ENCODE measurements at regions not wholly inside any gene's neighbourhood (a gene's known extent, or its start where the extent isn't known, plus 50 kb on each side); places are given as distances from the start of the nearest gene placed in this dataset.

- DNase-seq: no peak
- Mint-ChIP-seq H3K4me1 (no peaks in the 10 kb centered on the region), H3K27me3 (no peaks in the 10 kb centered on the region), H3K27ac (no peak overlapping the region), H3K9me3 (peaks cover 3% of the 10 kb centered on the region), H3K4me3 (no peak overlapping the region), H3K36me3 (ENCODE audit: low read depth) (no peaks in the 10 kb centered on the region)
- intact Hi-C loops (cut with micrococcal nuclease): no loop called here
Measured at GRCh38 chr14:85442996-85443395, 86.9 kb upstream of the FLRT2 start.

- no peaks in the 10 kb centered on the region for H3K27me3 Mint-ChIP-seq
- intact Hi-C loops (cut with micrococcal nuclease): no loop called here
- H3K36me3 Mint-ChIP-seq (ENCODE audit: low read depth): no peaks in the 10 kb centered on the region
- no peak overlapping the region for H3K4me3 Mint-ChIP-seq
- no peaks in the 10 kb centered on the region for H3K4me1 Mint-ChIP-seq
- H3K27ac Mint-ChIP-seq: no peak overlapping the region
- no peak for DNase-seq
- peaks cover 3% of the 10 kb centered on the region for H3K9me3 Mint-ChIP-seq
Measured at GRCh38 chr14:85444635-85445034, 85.3 kb upstream of the FLRT2 start.

DNA sequence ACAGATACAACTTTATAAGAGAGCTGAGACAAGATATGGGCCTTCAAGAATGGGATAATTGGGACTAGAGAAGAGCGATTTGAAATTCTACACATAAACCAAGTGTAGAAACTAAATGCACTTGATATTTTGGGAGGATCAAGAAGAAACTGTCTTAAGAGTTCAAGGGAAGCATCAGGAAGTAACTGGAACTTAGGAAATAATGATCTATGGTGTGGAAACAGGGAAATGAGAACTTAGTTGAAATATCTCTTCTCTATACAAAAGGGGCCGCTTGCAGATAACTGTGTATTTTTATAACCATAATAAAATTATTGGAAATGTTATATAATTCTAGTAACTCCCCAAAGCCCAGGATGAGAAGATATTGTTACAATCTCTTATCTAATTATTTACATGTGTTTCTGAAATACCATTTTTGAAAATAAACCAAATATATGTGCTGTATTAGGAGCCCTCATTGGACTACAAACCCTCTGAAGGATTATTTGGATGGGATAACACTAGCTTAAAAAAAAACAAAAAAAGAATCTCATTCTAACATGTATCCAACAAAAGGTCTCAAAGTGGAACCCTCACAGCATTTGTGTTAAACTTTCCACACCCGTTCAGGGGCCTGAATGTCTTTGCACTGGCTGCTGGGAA lies 84.7 kb upstream of the FLRT2 start:
- H3K4me3 Mint-ChIP-seq: no peak overlapping the region
- intact Hi-C loops (cut with micrococcal nuclease): no loop called here

GRCh38 chr14:85447883-85448282 lies 82.1 kb upstream of the FLRT2 start:
- intact Hi-C loops (cut with micrococcal nuclease): no loop called here
- no peak for DNase-seq
- no peaks in the 10 kb centered on the region for H3K36me3 Mint-ChIP-seq (ENCODE audit: low read depth)

More for the DNA sequence above, 84.7 kb upstream of the FLRT2 start:
- no peak for DNase-seq
- no peaks in the 10 kb centered on the region for H3K27me3 Mint-ChIP-seq
- H3K36me3 Mint-ChIP-seq (ENCODE audit: low read depth): no peaks in the 10 kb centered on the region
- peaks cover 3% of the 10 kb centered on the region for H3K9me3 Mint-ChIP-seq
- no peak overlapping the region for H3K27ac Mint-ChIP-seq
- no peaks in the 10 kb centered on the region for H3K4me1 Mint-ChIP-seq

GRCh38 chr14:85451421-85451820 lies 78.5 kb upstream of the FLRT2 start:
- H3K36me3 Mint-ChIP-seq (ENCODE audit: low read depth): no peaks in the 10 kb centered on the region
- H3K4me1 Mint-ChIP-seq: no peaks in the 10 kb centered on the region
- no peak overlapping the region for H3K4me3 Mint-ChIP-seq
- intact Hi-C loops (cut with micrococcal nuclease): no loop called here
- no peaks in the 10 kb centered on the region for H3K9me3 Mint-ChIP-seq
- H3K27me3 Mint-ChIP-seq: no peaks in the 10 kb centered on the region
- no peak for DNase-seq
- no peak overlapping the region for H3K27ac Mint-ChIP-seq

More at GRCh38 chr14:85447883-85448282, 82.1 kb upstream of the FLRT2 start:
- Mint-ChIP-seq H3K4me3 (no peak overlapping the region), H3K27me3 (no peaks in the 10 kb centered on the region), H3K4me1 (no peaks in the 10 kb centered on the region), H3K27ac (no peak overlapping the region), H3K9me3 (peaks cover 3% of the 10 kb centered on the region)

DNA sequence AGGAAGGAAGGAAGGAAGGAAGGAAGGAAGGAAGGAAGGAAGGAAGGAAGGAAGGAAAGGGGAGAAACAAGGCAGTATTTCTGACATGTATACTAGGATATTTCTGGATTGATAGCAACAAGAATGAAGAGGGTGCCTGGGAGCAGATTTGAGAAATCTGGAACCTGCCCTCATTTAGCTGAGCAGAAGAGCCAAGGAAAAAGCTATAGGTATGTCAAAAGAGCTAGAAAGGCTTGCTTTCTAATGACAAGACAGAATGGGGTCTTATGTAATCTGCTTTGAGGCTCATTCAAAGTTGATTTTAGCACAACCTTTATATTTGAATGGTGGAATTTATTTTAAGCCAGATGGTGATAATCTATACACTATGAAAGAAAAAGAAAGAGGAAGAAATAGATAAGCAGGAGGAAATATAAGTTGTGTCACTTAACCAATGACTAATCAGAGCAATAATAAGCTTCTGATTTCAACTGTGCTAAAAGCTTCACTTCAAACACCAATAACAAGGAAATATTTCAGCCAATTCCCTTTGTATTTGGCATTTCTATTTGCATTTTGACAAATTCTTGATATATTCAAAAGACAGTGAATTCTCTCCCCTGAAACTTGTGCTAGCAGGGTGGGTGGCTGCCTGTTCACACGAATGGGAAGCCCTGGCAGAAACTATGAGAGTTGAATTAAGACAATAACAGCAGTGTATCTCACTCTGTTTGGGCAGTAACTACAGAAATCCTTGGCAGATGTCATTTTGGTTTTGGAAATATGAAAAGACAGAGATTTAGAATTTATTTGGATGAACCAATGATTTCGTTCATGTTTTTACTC lies 76.3 kb upstream of the FLRT2 start:
- H3K27me3 Mint-ChIP-seq: no peaks in the 10 kb centered on the region
- H3K4me1 Mint-ChIP-seq: no peaks in the 10 kb centered on the region
- intact Hi-C loops (cut with micrococcal nuclease): no loop called here
- no peak overlapping the region for H3K4me3 Mint-ChIP-seq
- no peak overlapping the region for H3K27ac Mint-ChIP-seq
- no peak for DNase-seq
- no peaks in the 10 kb centered on the region for H3K9me3 Mint-ChIP-seq
- H3K36me3 Mint-ChIP-seq (ENCODE audit: low read depth): no peaks in the 10 kb centered on the region

GRCh38 chr14:85454226-85454813 lies 75.6 kb upstream of the FLRT2 start:
- Mint-ChIP-seq H3K4me3 (no peak overlapping the region), H3K27me3 (no peaks in the 10 kb centered on the region), H3K27ac (no peak overlapping the region), H3K4me1 (no peaks in the 10 kb centered on the region), H3K9me3 (no peaks in the 10 kb centered on the region), H3K36me3 (ENCODE audit: low read depth) (no peaks in the 10 kb centered on the region)
- intact Hi-C loops (cut with micrococcal nuclease): no loop called here
- no peak for DNase-seq

- no peaks in the 10 kb centered on the region for H3K27me3 Mint-ChIP-seq
- no peak for DNase-seq
- intact Hi-C loops (cut with micrococcal nuclease): no loop called here
- H3K9me3 Mint-ChIP-seq: no peaks in the 10 kb centered on the region
- no peak overlapping the region for H3K27ac Mint-ChIP-seq
- no peaks in the 10 kb centered on the region for H3K36me3 Mint-ChIP-seq (ENCODE audit: low read depth)
- no peaks in the 10 kb centered on the region for H3K4me1 Mint-ChIP-seq
- no peak overlapping the region for H3K4me3 Mint-ChIP-seq
Measured at GRCh38 chr14:85459361-85460000, 70.5 kb upstream of the FLRT2 start.

GRCh38 chr14:85461432-85462133 lies 68.4 kb upstream of the FLRT2 start:
- H3K36me3 Mint-ChIP-seq (ENCODE audit: low read depth): no peaks in the 10 kb centered on the region
- H3K9me3 Mint-ChIP-seq: no peaks in the 10 kb centered on the region
- H3K27me3 Mint-ChIP-seq: no peaks in the 10 kb centered on the region
- DNase-seq: no peak
- intact Hi-C loops (cut with micrococcal nuclease): no loop called here
- H3K27ac Mint-ChIP-seq: no peak overlapping the region
- no peak overlapping the region for H3K4me3 Mint-ChIP-seq
- H3K4me1 Mint-ChIP-seq: no peaks in the 10 kb centered on the region

DNA sequence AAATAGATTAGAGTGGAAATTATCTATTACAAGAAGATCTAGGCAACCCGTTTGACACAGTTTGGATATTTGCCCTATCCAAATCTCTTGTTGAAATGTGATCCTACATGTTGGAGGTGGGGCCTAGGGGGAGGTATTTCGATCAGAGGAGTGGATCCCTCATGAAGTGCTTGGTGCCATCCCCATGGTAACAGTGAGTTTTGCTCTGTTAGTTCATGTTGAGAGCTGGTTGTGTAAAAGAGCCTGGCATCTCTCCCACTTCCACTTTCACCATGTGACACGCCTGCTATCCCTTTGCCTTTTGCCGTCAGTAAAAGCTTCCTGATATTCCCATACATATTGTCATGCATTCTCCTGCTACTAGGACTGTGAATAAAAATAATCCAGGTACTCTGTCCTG lies 66.4 kb upstream of the FLRT2 start:
- DNase-seq: no peak
- H3K4me3 Mint-ChIP-seq: no peak overlapping the region
- intact Hi-C loops (cut with micrococcal nuclease): no loop called here
- H3K36me3 Mint-ChIP-seq (ENCODE audit: low read depth): no peaks in the 10 kb centered on the region
- H3K27ac Mint-ChIP-seq: no peak overlapping the region
- no peaks in the 10 kb centered on the region for H3K27me3 Mint-ChIP-seq
- no peaks in the 10 kb centered on the region for H3K9me3 Mint-ChIP-seq
- no peaks in the 10 kb centered on the region for H3K4me1 Mint-ChIP-seq

DNA sequence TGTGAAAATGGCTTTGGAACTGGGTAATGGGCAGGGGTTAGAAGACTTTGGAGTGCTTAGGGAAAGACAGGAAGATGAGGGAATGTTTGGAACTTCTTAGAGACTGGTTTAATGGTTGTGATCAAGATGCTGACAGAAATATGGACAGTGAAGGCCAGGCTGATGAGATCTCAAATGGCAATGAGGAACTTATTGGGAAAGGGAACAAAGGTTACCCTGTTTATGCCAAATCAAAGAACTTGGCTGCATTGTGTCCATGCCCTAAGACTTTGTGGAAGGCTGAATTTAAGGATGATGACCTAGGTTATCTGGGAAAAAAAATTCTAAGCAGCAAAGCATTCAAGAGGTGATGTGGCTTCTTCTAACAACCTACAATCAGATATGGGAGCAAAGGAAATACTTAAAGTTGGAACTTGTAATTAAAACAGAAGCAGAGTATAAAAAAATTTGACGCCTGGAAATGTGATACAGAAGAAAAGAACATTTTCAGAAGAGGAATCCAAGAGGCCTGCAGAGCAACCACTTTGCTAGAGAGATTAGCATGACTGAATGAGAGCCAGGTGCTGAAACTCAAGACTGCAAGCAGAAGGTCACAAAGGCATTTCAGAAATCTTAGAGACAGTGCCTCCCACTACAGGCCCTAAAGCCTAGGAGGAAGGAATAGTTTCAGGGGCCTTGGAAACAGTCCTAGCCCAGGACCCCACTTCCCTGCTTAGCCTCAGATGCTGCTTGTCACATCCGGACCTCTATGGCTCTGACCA lies 65.6 kb upstream of the FLRT2 start:
- no peak overlapping the region for H3K27ac Mint-ChIP-seq
- no peak overlapping the region for H3K4me3 Mint-ChIP-seq
- DNase-seq: no peak
- no peaks in the 10 kb centered on the region for H3K27me3 Mint-ChIP-seq
- H3K9me3 Mint-ChIP-seq: no peaks in the 10 kb centered on the region
- no peaks in the 10 kb centered on the region for H3K4me1 Mint-ChIP-seq
- intact Hi-C loops (cut with micrococcal nuclease): no loop called here
- H3K36me3 Mint-ChIP-seq (ENCODE audit: low read depth): no peaks in the 10 kb centered on the region

GRCh38 chr14:85466678-85467077 lies 63.3 kb upstream of the FLRT2 start:
- H3K4me1 Mint-ChIP-seq: no peaks in the 10 kb centered on the region
- no peaks in the 10 kb centered on the region for H3K9me3 Mint-ChIP-seq
- H3K27ac Mint-ChIP-seq: no peak overlapping the region
- H3K36me3 Mint-ChIP-seq (ENCODE audit: low read depth): no peaks in the 10 kb centered on the region
- no peaks in the 10 kb centered on the region for H3K27me3 Mint-ChIP-seq
- intact Hi-C loops (cut with micrococcal nuclease): no loop called here
- no peak for DNase-seq
- no peak overlapping the region for H3K4me3 Mint-ChIP-seq

DNA sequence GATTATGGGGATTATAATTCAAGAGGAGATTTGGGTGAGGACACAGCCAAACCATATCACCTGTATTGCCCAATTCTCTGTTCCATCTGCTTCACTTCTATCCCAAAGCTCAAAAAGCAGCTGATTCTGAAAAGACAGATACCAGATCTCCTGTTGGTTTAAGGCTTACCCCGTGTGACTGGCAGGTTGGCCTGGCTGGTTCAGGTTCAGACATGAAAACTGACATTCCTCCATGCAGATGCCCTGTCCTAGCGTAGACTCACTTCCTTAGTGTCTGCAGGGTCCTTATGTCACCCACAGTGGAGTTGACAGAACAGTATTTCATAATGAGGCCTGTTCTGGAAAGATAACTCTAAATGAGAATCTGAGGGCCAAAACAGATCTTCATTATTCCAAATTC lies 61.1 kb upstream of the FLRT2 start:
- H3K27me3 Mint-ChIP-seq: no peaks in the 10 kb centered on the region
- intact Hi-C loops (cut with micrococcal nuclease): no loop called here

More for the DNA sequence above, 61.1 kb upstream of the FLRT2 start:
- Mint-ChIP-seq H3K27ac (no peak overlapping the region), H3K4me3 (no peak overlapping the region), H3K4me1 (no peaks in the 10 kb centered on the region), H3K36me3 (ENCODE audit: low read depth) (no peaks in the 10 kb centered on the region), H3K9me3 (no peaks in the 10 kb centered on the region)
- no peak for DNase-seq
